DND-41 (cell line): ENCODE measurements at regions not wholly inside any gene's neighbourhood (a gene's known extent, or its start where the extent isn't known, plus 50 kb on each side); places are given as distances from the start of the nearest gene placed in this dataset.

Source experiments
- ATAC-seq: fragments of 200-7000 bp; cut with Tn5 transposase; 3 replicates; pipeline ENCODE4 v1.9.1; 2021; ENCODE audit warnings: low read depth; ENCODE audit not compliant: insufficient read depth
- DNase-seq: peaks from one replicate; pipeline ENCODE4 v3.0.0-alpha.2; 2020
- H2AFZ ChIP-seq: 2 replicates; pipeline ENCODE4 v1.6.0; 2012; ENCODE audit warnings: low read depth, low read length
- H3K27ac ChIP-seq: 2 replicates; pipeline ENCODE4 v1.5.1; 2012; ENCODE audit warnings: low read length, inconsistent platforms
- H3K27me3 ChIP-seq: fragments of 200-600 bp; sonication (generic); 2 replicates; pipeline ENCODE4 v1.6.0; 2012; ENCODE audit warnings: low read length, mild to moderate bottlenecking, inconsistent platforms; ENCODE audit not compliant: insufficient read depth, poor library complexity
- H3K36me3 ChIP-seq: 2 replicates; pipeline ENCODE4 v1.5.1; 2012; ENCODE audit warnings: low read length, inconsistent platforms; ENCODE audit not compliant: insufficient read depth
- H3K4me1 ChIP-seq: 2 replicates; pipeline ENCODE4 v1.5.1; 2012; ENCODE audit warnings: mild to moderate bottlenecking, low read length; ENCODE audit not compliant: insufficient read depth
- H3K4me2 ChIP-seq: 2 replicates; pipeline ENCODE4 v1.6.0; 2012; ENCODE audit warnings: mild to moderate bottlenecking, moderate library complexity, low read length, inconsistent platforms; ENCODE audit not compliant: insufficient read depth
- H3K4me3 ChIP-seq, 2 experiments: fragments of 200-600 bp in 1 of 2; shearing (Covaris generic) in 1 of 2; 2 replicates each; pipeline ENCODE4 v1.5.1; 2012 to 2016; ENCODE audit warnings: inconsistent platforms in 2 of 2, low read length in 2 of 2, mild to moderate bottlenecking in 2 of 2, low read depth in 1 of 2, moderate library complexity in 1 of 2
- H3K79me2 ChIP-seq: 2 replicates; pipeline ENCODE4 v1.6.0; 2012; ENCODE audit warnings: low read length, inconsistent platforms; ENCODE audit not compliant: insufficient read depth
- H3K9ac ChIP-seq: 2 replicates; pipeline ENCODE4 v1.6.0; 2012; ENCODE audit warnings: low read depth, mild to moderate bottlenecking, inconsistent platforms, low read length, moderate library complexity
- H3K9me3 ChIP-seq: 2 replicates; pipeline ENCODE4 v1.5.1; 2012; ENCODE audit warnings: low read length, moderate library complexity, mild to moderate bottlenecking, inconsistent platforms; ENCODE audit not compliant: insufficient read depth, severe bottlenecking
- H4K20me1 ChIP-seq: 2 replicates; pipeline ENCODE4 v1.6.0; 2012; ENCODE audit warnings: low read length; ENCODE audit not compliant: insufficient read depth
- EZH2 ChIP-seq: IDR thresholded peaks from 3 replicates; pipeline ENCODE4 v1.6.1; 2012; ENCODE audit warnings: borderline replicate concordance, low read depth, mild to moderate bottlenecking, moderate library complexity, low read length, inconsistent platforms; ENCODE audit not compliant: severe bottlenecking
- TF ChIP-seq, protein P1 (sequence below): IDR thresholded peaks from 2 replicates; pipeline ENCODE4 v1.5.1; 2012; ENCODE audit warnings: borderline replicate concordance, low read length, moderate library complexity, mild to moderate bottlenecking; ENCODE audit not compliant: poor library complexity, severe bottlenecking; ENCODE audit errors: extremely low read depth

GRCh38 chr3:99523431-99524127 is 114.8 kb upstream of the COL8A1 start:
- Histone ChIP-seq H3K9me3 (no peaks in the 10 kb centered on the region), H2AFZ (no peak overlapping the region), H3K4me2 (no peak overlapping the region), H3K27ac (no peak overlapping the region), H3K9ac (no peak overlapping the region), H3K4me3 (no peak overlapping the region), H3K4me1 (no peaks in the 10 kb centered on the region), H3K79me2 (no peaks in the 10 kb centered on the region), H4K20me1 (no peaks in the 10 kb centered on the region), H3K27me3 (no peaks in the 10 kb centered on the region), H3K36me3 (no peaks in the 10 kb centered on the region)
- DNase-seq (no peak), ATAC-seq (no peak)
- TF ChIP-seq, protein P1, sequence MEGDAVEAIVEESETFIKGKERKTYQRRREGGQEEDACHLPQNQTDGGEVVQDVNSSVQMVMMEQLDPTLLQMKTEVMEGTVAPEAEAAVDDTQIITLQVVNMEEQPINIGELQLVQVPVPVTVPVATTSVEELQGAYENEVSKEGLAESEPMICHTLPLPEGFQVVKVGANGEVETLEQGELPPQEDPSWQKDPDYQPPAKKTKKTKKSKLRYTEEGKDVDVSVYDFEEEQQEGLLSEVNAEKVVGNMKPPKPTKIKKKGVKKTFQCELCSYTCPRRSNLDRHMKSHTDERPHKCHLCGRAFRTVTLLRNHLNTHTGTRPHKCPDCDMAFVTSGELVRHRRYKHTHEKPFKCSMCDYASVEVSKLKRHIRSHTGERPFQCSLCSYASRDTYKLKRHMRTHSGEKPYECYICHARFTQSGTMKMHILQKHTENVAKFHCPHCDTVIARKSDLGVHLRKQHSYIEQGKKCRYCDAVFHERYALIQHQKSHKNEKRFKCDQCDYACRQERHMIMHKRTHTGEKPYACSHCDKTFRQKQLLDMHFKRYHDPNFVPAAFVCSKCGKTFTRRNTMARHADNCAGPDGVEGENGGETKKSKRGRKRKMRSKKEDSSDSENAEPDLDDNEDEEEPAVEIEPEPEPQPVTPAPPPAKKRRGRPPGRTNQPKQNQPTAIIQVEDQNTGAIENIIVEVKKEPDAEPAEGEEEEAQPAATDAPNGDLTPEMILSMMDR = no peak
- no peak for TF ChIP-seq EZH2

DNA sequence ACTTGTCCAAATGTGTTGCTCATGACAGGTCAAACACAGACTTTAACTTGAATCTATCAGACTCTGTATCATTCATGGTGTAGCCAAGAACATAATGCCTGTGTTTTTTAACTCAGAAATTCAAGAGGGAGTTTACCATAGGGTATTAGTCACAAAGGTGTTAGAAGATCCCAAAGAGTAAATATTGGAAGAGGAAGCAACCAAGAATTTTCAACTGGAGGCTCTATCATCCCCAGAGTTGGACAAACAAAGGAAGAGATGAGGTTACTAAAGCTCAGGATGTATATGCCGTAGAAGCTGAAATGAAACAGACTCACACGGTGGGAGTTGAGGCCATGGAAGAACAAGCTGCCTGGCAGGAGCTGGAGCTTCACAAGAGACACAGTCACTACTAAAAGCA is 116.2 kb upstream of the COL8A1 start:
- Histone ChIP-seq H3K4me3 (no peak overlapping the region), H3K9me3 (no peaks in the 10 kb centered on the region), H3K4me2 (no peak overlapping the region), H3K27ac (no peak overlapping the region), H3K9ac (no peak overlapping the region), H2AFZ (no peak overlapping the region), H4K20me1 (no peaks in the 10 kb centered on the region), H3K27me3 (no peaks in the 10 kb centered on the region), H3K79me2 (no peaks in the 10 kb centered on the region), H3K4me1 (no peaks in the 10 kb centered on the region), H3K36me3 (no peaks in the 10 kb centered on the region)
- ATAC-seq = no peak
- DNase-seq = no peak
- TF ChIP-seq, protein P1 = no peak
- no peak for TF ChIP-seq EZH2

DNA sequence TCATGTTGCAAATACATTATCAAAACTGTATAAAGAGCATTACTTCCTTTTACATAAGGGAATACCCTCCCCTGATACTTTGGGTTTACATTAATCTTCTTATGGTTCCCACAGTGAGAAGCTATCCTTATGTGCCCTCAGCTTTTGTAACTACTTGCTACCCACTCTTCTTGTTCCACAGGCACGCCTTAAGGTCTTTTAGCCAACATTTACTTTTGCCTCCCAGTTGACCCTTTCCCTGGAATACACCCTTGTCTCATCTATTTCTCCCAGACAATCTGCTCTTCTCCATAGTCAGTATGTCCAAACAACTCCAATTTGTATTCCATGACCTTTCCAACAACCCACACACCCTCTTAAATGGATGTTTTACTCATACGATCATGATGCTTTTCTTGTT is 116.8 kb upstream of the COL8A1 start:
- H3K9me3 ChIP-seq = no peaks in the 10 kb centered on the region
- H3K27ac ChIP-seq = no peak overlapping the region
- ATAC-seq = no peak
- H3K9ac ChIP-seq = no peak overlapping the region
- no peaks in the 10 kb centered on the region for H3K36me3 ChIP-seq
- H3K4me2 ChIP-seq = no peak overlapping the region
- DNase-seq = no peak
- TF ChIP-seq, protein P1 = no peak
- TF ChIP-seq EZH2 = no peak
- H3K79me2 ChIP-seq = no peaks in the 10 kb centered on the region
- H2AFZ ChIP-seq = no peak overlapping the region
- no peak overlapping the region for H3K4me3 ChIP-seq
- H3K27me3 ChIP-seq = no peaks in the 10 kb centered on the region
- no peaks in the 10 kb centered on the region for H4K20me1 ChIP-seq
- no peaks in the 10 kb centered on the region for H3K4me1 ChIP-seq

- H4K20me1 ChIP-seq = no peaks in the 10 kb centered on the region
- H3K9ac ChIP-seq = no peak overlapping the region
- no peaks in the 10 kb centered on the region for H3K4me1 ChIP-seq
- no peaks in the 10 kb centered on the region for H3K79me2 ChIP-seq
- H3K4me3 ChIP-seq = no peak overlapping the region
- H3K4me2 ChIP-seq = no peak overlapping the region
- TF ChIP-seq EZH2 = no peak
- TF ChIP-seq, protein P1 = no peak
- H3K27ac ChIP-seq = no peak overlapping the region
- no peak for DNase-seq
- no peaks in the 10 kb centered on the region for H3K27me3 ChIP-seq
- no peaks in the 10 kb centered on the region for H3K9me3 ChIP-seq
- ATAC-seq = no peak
- H2AFZ ChIP-seq = no peak overlapping the region
- H3K36me3 ChIP-seq = no peaks in the 10 kb centered on the region
Measured at GRCh38 chr3:99520513-99520912, 117.9 kb upstream of the COL8A1 start.
